Activated naive CD4-positive, alpha-beta T cell treated with anti-CD3 and anti-CD28 coated beads, Interleukin-2, amount 10 ng/mL, durations not matched to agents 7 days and 5 days (primary cell): ENCODE measurements at regions not wholly inside any gene's neighbourhood (a gene's known extent, or its start where the extent isn't known, plus 50 kb on each side); places are given as distances from the start of the nearest gene placed in this dataset.
"Not testable (repeated sequence)": the region's sequence is repeated elsewhere in the genome, so short reads cannot be mapped to it uniquely, and the experiment has no call there.

Experiments used
- CTCF ChIA-PET: fragments of 350-600 bp; sonication (Branson Sonifier 250); formaldehyde crosslinking; loops from one replicate; lab custom pipeline; 2021; ENCODE audit warnings: antibody characterized with exemption; lab: Charles Lee
- DNase-seq: peaks from one replicate; pipeline ENCODE4 v3.0.0-alpha.2; 2020
- H3K27ac Mint-ChIP-seq: one replicate; pipeline ENCODE4 v1.8.0; 2021; ENCODE audit warnings: mild to moderate bottlenecking, moderate library complexity, mixed read lengths
- H3K27me3 Mint-ChIP-seq: one replicate; pipeline ENCODE4 v1.8.0; 2021; ENCODE audit warnings: mild to moderate bottlenecking, mixed read lengths
- H3K36me3 Mint-ChIP-seq: one replicate; pipeline ENCODE4 v1.8.0; 2021; ENCODE audit warnings: mixed read lengths
- H3K4me1 Mint-ChIP-seq: one replicate; pipeline ENCODE4 v1.8.0; 2021; ENCODE audit warnings: mixed read lengths
- H3K4me3 Mint-ChIP-seq: one replicate; pipeline ENCODE4 v1.8.0; 2021; ENCODE audit warnings: mild to moderate bottlenecking, moderate library complexity, mixed read lengths
- H3K9me3 Mint-ChIP-seq: one replicate; pipeline ENCODE4 v1.8.0; 2021; ENCODE audit warnings: mixed read lengths

DNA sequence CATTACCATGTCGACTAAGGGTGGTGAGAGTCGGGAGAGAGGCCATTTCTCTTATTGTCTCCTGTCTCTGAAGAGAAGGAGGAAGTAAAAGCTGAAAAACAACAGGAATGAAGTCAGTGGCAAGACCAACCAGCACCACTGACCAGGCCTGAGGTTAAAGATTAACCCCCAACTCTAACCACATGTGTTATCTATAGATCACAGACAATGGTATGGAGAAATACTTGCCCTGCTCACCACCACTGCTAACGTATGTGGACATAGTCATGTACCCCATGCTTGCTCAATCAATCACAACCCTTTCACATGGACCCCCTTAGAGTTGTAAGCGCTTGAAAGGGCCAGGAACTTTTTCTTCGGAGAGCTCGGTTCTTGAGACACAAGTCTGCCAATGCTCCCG is 690.9 kb upstream of the LMO3 start:
- peaks cover 32% of the 10 kb centered on the region for H3K9me3 Mint-ChIP-seq
- no peak overlapping the region for H3K27ac Mint-ChIP-seq
- H3K36me3 Mint-ChIP-seq, result no peaks in the 10 kb centered on the region
- no peak overlapping the region for H3K4me3 Mint-ChIP-seq
- no peaks in the 10 kb centered on the region for H3K27me3 Mint-ChIP-seq
- CTCF ChIA-PET, result no interaction called here
- no peaks in the 10 kb centered on the region for H3K4me1 Mint-ChIP-seq
- no peak for DNase-seq

DNA sequence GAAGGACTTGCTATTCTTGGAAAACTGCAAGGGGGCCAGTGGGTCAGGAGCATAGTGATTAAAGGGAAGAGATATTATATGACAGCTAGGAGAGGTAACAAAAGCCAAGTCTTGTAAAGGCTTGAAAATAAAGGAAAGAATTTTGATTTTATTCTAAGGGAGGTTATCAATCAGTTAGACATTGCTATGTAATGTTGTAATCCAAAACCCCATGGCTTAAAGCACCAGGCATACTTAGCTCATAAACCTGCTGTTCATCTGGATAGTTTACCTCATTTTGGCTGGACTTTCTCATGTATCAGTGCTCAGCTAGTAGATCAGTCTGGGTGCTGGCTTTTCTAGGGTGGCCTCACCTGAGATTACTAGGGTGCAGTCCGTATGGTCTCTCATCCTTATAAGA is 680.9 kb upstream of the LMO3 start:
- CTCF ChIA-PET, result no interaction called here

DNA sequence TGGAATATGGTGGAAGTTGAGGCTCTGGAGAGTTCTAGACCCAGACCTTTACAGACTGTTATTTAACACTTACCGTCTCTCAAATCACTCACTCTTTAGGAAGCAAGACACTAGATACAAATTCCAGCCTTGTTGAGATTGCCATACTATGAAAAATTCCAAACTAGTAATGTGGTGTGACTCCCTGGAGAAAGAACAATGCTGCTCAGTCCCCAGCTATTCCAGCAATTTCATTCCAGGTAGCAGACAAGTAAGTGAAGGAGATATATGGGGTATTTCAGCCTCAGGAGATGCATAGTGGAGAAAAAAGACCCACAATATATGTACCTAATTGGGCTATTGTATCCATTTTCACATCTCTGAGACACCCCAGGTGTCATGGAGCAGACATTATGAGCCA is 678.9 kb upstream of the LMO3 start:
- H3K27ac Mint-ChIP-seq, result no peak overlapping the region
- H3K4me3 Mint-ChIP-seq, result no peak overlapping the region
- no peaks in the 10 kb centered on the region for H3K4me1 Mint-ChIP-seq
- H3K27me3 Mint-ChIP-seq, result no peaks in the 10 kb centered on the region
- CTCF ChIA-PET, result no interaction called here
- no peaks in the 10 kb centered on the region for H3K36me3 Mint-ChIP-seq
- H3K9me3 Mint-ChIP-seq, result peaks cover 16% of the 10 kb centered on the region
- DNase-seq, result no peak

More for the DNA sequence above, 680.9 kb upstream of the LMO3 start:
- no peaks in the 10 kb centered on the region for H3K36me3 Mint-ChIP-seq
- no peaks in the 10 kb centered on the region for H3K4me1 Mint-ChIP-seq
- no peak overlapping the region for H3K4me3 Mint-ChIP-seq
- no peak overlapping the region for H3K27ac Mint-ChIP-seq
- DNase-seq, result no peak
- H3K9me3 Mint-ChIP-seq, result peaks cover 12% of the 10 kb centered on the region
- no peaks in the 10 kb centered on the region for H3K27me3 Mint-ChIP-seq

DNA sequence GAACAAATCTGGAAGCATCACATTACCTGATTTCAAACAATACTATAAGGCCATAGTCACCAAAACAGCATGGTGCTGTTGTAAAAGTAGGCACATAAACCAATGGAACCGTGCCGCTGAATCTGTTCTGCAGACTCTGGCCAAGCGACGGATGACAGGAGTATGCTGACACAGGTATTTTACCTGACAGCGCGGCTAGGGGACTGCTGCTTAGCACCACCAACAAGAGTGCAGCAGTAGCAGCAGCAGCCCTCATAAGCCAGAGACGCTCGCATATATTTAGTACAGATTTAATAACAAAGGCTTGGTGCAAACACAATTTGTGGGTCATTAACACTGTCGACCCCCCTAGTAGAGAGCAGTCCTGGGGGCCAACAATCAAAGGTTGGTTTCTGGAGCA is 677.6 kb upstream of the LMO3 start:
- H3K9me3 Mint-ChIP-seq, result peaks cover 16% of the 10 kb centered on the region
- DNase-seq, result no peak
- no peaks in the 10 kb centered on the region for H3K27me3 Mint-ChIP-seq
- no peak overlapping the region for H3K4me3 Mint-ChIP-seq
- H3K4me1 Mint-ChIP-seq, result no peaks in the 10 kb centered on the region
- CTCF ChIA-PET, result no interaction called here
- no peak overlapping the region for H3K27ac Mint-ChIP-seq
- no peaks in the 10 kb centered on the region for H3K36me3 Mint-ChIP-seq

DNA sequence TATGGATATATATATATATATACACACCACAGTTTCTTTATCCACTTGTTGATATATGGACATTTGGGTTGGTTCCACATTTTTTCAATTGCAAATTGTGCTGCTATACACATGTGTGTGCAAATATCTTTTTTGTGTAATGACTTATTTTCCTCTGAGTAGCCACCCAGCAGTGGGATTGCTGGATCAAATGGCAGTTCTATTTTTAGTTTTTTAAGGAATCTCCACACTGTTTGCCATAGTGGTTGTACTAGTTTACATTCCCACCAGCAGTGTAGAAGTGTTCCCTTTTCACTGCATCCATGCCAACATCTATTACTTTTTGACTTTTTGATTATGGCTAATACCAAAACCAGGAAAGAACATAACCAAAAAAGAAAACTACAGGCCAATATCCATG is 676.2 kb upstream of the LMO3 start:
- H3K27me3 Mint-ChIP-seq, H3K4me3 Mint-ChIP-seq, H3K36me3 Mint-ChIP-seq, H3K4me1 Mint-ChIP-seq, H3K27ac Mint-ChIP-seq, DNase-seq, CTCF ChIA-PET: not testable (repeated sequence)
- H3K9me3 Mint-ChIP-seq, result peaks cover 19% of the 10 kb centered on the region

DNA sequence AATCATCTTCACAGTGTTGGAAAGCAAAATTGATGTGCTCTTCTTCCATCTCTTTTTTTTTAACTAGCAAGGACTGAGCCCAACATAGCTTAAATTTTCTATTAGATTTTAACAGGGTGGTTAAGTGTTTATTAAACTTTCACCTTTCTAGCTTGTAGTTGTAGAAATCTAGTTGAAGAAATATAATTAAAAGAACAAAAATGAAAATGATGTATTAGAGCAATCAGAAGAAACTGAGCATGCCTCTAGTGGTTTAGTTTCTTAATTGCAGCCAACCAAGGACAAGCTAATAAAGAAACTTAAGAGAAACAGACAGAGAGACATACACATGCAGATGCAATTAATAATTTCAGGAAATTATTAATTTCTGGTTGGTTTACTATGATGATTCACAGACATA is 673.0 kb upstream of the LMO3 start:
- no peaks in the 10 kb centered on the region for H3K4me1 Mint-ChIP-seq
- H3K27me3 Mint-ChIP-seq, result no peaks in the 10 kb centered on the region
- H3K27ac Mint-ChIP-seq, result no peak overlapping the region
- CTCF ChIA-PET, result no interaction called here
- peaks cover 17% of the 10 kb centered on the region for H3K9me3 Mint-ChIP-seq
- no peak overlapping the region for H3K4me3 Mint-ChIP-seq
- no peaks in the 10 kb centered on the region for H3K36me3 Mint-ChIP-seq
- DNase-seq, result no peak

DNA sequence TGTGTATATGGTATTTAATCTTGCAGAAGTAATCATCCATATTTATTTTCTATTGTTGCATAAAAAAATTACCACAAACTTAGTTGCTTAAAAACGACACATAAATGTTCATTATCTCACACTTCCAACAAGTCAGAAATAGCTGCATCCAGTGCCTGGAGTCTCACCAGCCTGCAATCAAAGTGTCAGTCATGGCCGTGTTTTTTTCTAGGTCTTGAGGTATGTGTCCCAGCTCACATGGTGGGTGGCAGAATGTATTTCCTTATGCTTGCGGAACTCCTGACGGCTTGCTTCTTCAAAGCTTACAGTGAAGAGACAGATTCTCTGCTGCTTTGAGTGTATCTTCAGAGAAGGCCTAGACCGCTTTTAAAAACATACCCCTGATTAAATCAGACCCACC is 670.2 kb upstream of the LMO3 start:
- no peaks in the 10 kb centered on the region for H3K27me3 Mint-ChIP-seq
- no peaks in the 10 kb centered on the region for H3K36me3 Mint-ChIP-seq
- CTCF ChIA-PET, result no interaction called here
- no peak overlapping the region for H3K27ac Mint-ChIP-seq
- peaks cover 6% of the 10 kb centered on the region for H3K9me3 Mint-ChIP-seq
- DNase-seq, result no peak
- no peaks in the 10 kb centered on the region for H3K4me1 Mint-ChIP-seq
- H3K4me3 Mint-ChIP-seq, result no peak overlapping the region

DNA sequence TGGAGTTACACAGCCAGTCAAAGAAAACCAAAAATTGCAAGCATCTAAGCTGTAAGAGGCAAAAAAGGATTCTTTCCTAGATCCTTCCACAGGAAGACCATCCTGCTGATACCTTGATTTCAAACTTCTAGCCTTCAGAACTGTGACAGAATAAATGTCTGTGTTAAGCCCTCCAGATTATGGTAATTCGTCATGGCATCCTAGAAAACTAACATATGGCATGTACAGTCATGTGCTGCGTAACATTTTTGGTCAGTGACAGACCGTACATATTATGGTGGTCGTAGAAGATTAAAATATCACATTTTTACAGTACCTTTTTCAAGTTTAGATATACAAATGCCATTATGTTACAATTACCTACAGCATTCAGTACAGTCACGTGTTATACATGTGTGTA is 660.9 kb upstream of the LMO3 start:
- no peaks in the 10 kb centered on the region for H3K27me3 Mint-ChIP-seq
- no peak for DNase-seq
- H3K4me1 Mint-ChIP-seq, result no peaks in the 10 kb centered on the region
- peaks cover 4% of the 10 kb centered on the region for H3K9me3 Mint-ChIP-seq
- no peaks in the 10 kb centered on the region for H3K36me3 Mint-ChIP-seq
- no peak overlapping the region for H3K27ac Mint-ChIP-seq
- CTCF ChIA-PET, result no interaction called here
- H3K4me3 Mint-ChIP-seq, result no peak overlapping the region

DNA sequence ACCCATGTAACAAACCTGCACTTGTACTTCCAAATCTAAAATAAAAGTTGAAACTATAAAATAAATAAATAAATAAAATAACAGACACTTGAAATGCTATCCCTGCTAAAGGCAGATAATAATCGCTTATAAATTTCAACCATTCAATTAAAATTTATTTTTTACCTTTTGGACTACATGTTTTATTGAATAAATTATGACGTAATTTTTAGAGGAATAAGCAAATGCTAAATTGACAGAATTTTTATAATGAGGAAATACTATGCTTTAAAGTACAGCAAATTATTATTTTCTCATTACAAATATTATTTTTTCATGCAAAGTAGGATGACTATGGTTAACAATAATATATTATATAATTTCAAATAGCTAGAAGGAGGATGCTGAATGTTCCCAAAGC is 658.6 kb upstream of the LMO3 start:
- H3K27me3 Mint-ChIP-seq, result no peaks in the 10 kb centered on the region
- H3K4me3 Mint-ChIP-seq, result no peak overlapping the region
- no peaks in the 10 kb centered on the region for H3K4me1 Mint-ChIP-seq
- no peaks in the 10 kb centered on the region for H3K36me3 Mint-ChIP-seq
- no peak overlapping the region for H3K27ac Mint-ChIP-seq
- no peak for DNase-seq
- peaks cover 3% of the 10 kb centered on the region for H3K9me3 Mint-ChIP-seq
- CTCF ChIA-PET, result no interaction called here

DNA sequence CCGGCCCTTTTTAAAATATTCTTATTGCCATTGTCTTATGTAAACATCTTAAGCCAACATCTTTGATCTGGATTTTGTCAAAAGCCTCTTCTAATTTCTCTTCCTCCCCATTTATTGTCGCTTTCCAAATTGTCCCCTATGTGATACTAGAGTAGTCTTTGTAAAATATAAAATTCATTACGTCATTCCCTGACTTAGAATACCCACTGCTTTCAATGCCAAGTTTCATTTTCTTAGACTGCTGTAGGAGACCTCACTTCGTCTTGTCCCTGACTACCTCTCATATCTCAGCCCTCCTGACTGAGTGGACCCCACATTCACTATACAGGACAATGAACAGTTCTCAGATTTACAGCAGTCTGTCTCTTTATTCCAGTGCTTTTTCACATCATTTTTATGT is 633.9 kb upstream of the LMO3 start:
- H3K36me3 Mint-ChIP-seq, result no peaks in the 10 kb centered on the region
- H3K4me3 Mint-ChIP-seq, result no peak overlapping the region

DNA sequence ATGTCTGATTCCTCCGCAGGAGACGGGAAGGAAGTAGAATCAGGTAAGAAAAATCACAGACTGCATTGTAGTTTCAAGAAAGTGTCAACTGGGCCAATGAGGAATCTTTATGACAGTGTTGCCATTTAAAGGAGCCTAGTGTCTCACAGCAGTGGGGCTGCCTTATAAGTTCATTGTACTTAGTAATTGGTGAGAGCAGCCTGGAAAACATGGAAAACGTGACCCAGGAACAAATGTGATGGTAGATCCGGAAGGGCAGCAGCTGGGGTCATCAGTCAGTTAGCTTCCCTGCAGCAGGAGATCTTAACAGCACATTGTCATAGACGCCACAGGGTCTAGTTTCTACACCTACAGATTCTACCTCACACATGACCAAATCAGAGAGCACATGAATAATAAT is 630.0 kb upstream of the LMO3 start:
- H3K27me3 Mint-ChIP-seq, result no peaks in the 10 kb centered on the region
- CTCF ChIA-PET, result no interaction called here
- no peaks in the 10 kb centered on the region for H3K36me3 Mint-ChIP-seq

More for the DNA sequence above, 633.9 kb upstream of the LMO3 start:
- no peak for DNase-seq
- H3K27ac Mint-ChIP-seq, result no peak overlapping the region
- H3K4me1 Mint-ChIP-seq, result no peaks in the 10 kb centered on the region
- H3K9me3 Mint-ChIP-seq, result peaks cover 22% of the 10 kb centered on the region
- CTCF ChIA-PET, result no interaction called here
- no peaks in the 10 kb centered on the region for H3K27me3 Mint-ChIP-seq

DNA sequence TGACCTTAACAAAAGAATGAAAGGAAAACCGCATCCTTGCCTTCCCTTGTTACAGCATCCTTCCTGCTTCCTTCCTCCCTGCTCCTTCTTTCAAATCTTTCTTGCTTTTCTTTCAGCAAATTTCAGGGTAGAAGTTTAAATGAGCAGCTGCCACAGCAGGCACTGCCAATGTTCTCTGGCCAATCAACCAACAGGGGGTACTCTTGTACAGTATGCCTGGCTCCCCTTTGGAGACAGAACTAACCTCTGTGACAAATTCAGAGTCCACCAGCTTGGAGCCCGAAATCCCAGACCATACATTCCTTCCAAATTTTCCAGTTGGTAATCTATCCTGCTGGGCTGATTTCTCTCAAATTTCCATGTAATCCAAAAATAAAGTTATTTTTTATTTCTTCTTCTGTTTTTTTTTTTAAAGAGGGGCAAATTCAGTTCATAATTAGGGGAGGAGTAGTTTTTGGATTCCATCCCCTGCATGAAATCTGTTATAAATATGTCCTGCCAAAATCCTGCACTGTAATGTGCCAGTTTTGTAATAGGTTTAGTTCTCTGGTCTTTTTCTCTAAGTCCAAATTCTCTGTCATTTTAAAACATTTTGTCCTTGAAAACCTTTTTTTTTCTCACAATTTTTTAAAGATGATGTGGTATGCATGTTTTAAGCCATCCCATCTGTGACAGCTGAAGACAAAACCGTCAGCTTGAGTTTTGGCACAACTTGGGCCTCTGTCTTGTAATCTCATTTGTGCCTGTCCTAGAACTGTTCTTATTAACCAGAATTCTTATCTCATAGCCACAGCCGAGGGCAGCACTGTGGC is 610.0 kb upstream of the LMO3 start:
- Mint-ChIP-seq H3K27me3 (no peaks in the 10 kb centered on the region), H3K4me1 (no peaks in the 10 kb centered on the region), H3K36me3 (no peaks in the 10 kb centered on the region), H3K27ac (no peak overlapping the region), H3K9me3 (peaks cover 2% of the 10 kb centered on the region), H3K4me3 (no peak overlapping the region)
- DNase-seq, result no peak
- CTCF ChIA-PET, result no interaction called here

More for the DNA sequence above, 630.0 kb upstream of the LMO3 start:
- Mint-ChIP-seq H3K9me3 (peaks cover 14% of the 10 kb centered on the region), H3K4me3 (no peak overlapping the region), H3K4me1 (no peaks in the 10 kb centered on the region), H3K27ac (no peak overlapping the region)
- no peak for DNase-seq

DNA sequence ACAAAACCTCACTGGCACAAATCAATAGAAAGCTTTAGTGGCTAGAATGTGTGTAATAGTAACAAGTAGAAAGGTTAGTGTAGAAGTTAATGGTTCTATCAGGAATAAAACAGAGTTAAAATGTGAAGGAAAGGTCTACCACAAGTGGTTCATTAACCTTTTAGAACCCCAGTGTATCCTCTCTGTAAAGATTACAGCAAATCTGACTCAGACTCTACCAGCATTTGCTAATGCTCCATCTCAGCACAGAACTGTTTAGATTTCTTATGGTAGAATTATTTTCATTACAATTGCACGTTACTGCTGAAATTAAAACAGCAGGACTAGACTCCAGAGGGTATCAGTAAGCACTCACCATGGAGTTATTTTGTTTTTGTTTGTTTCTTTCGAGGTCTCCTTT is 609.0 kb upstream of the LMO3 start:
- Mint-ChIP-seq H3K4me3 (no peak overlapping the region), H3K27ac (no peak overlapping the region), H3K9me3 (peaks cover 2% of the 10 kb centered on the region), H3K27me3 (no peaks in the 10 kb centered on the region), H3K36me3 (no peaks in the 10 kb centered on the region), H3K4me1 (no peaks in the 10 kb centered on the region)
- CTCF ChIA-PET, result no interaction called here
- DNase-seq, result no peak

DNA sequence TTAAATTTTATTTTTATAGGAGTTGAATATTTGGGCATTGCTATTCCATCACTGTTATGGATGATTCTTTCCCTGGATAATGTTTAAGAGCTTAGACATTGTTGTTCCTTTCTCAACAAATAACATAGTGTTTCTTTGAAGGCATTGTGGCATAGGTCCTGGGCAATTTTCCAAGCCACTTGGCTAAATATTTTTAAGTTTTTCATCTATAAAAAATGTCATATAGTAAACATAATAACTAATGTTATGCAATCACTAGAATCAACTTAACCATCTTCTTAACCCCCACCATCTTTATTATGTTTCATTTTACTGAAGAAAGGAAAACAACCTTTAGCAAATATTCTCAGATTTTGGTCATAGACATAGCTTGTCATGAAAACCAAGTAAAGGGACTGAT is 600.6 kb upstream of the LMO3 start:
- Mint-ChIP-seq H3K27me3 (no peaks in the 10 kb centered on the region), H3K4me3 (no peak overlapping the region), H3K27ac (no peak overlapping the region), H3K9me3 (peaks cover 9% of the 10 kb centered on the region), H3K36me3 (no peaks in the 10 kb centered on the region), H3K4me1 (no peaks in the 10 kb centered on the region)
- no peak for DNase-seq
- CTCF ChIA-PET, result no interaction called here

DNA sequence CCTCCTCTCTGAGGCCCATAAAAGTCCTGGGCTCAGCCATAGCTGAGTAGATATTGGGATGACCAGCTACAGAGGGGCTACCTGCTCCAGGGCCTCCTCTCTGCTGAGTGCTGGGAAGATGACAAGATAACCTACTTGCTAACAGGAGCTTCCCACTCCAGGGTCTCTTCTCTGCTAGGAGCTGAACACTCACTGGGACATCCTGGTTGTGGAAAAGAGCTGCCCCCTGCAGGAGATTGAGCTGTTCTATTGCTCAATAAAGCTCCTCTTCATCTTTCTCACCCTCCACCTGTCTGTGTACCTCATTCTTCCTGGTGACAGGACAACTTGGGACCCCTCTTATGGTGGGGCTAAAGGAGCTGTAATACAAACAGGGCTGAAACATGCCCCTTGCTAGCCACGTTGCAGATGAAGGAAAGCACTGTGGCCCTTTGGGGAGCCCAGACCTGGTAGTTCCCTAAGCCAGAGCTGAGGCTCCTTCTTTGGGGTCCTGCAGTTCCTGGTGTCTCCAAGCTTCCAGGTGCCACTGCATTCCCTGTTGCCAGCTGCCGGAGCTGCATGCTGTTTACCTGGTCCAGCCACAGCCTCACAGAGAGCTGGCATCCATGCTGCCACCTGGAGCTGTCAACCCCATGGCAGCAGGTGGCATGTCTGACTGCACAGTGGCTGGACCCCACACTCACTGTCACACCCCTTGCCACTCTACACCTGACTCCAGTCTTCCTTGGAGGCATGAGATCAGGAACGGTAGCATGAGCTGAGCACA is 598.5 kb upstream of the LMO3 start:
- H3K27ac Mint-ChIP-seq, result no peak overlapping the region
- H3K27me3 Mint-ChIP-seq, result no peaks in the 10 kb centered on the region
- H3K36me3 Mint-ChIP-seq, result no peaks in the 10 kb centered on the region
- no peak overlapping the region for H3K4me3 Mint-ChIP-seq
- no peak for DNase-seq
- peaks cover 9% of the 10 kb centered on the region for H3K9me3 Mint-ChIP-seq
- CTCF ChIA-PET, result no interaction called here
- no peaks in the 10 kb centered on the region for H3K4me1 Mint-ChIP-seq
